OCI-LY7 (cell line): ENCODE measurements at regions not wholly inside any gene's neighbourhood (a gene's known extent, or its start where the extent isn't known, plus 50 kb on each side); places are given as distances from the start of the nearest gene placed in this dataset.

Source experiments
- BruUV-seq: library from RNA; stranded (reverse); fragments of 400-500 nt; replicated peaks from 2 replicates; lab custom pipeline; 2021; lab: Mats Ljungman, UMichigan
- CTCF ChIA-PET: fragments of 300-600 bp; sonication (Branson Sonifier 250); formaldehyde crosslinking; loops from one replicate; lab custom pipeline; 2022; ENCODE audit warnings: antibody characterized with exemption; ENCODE audit not compliant: unreplicated experiment; lab: Charles Lee
- POLR2A ChIA-PET: fragments of 300-600 bp; sonication (Branson Sonifier 250); formaldehyde crosslinking; loops from one replicate; lab custom pipeline; 2022; ENCODE audit warnings: antibody characterized with exemption; lab: Charles Lee
- DNase-seq: peaks from one replicate; pipeline ENCODE4 v3.0.0-alpha.2; 2015; ENCODE audit warnings: low spot score
- H2AFZ ChIP-seq: fragments of 200-600 bp; sonication (generic), shearing (Covaris generic); 2 replicates; pipeline ENCODE4 v1.6.1; 2014; ENCODE audit warnings: mild to moderate bottlenecking, antibody characterized with exemption, low read length, moderate library complexity
- H3K27ac ChIP-seq: fragments of 200-600 bp; sonication (generic); 2 replicates; pipeline ENCODE4 v1.5.1; 2014; ENCODE audit warnings: mixed run types, low read depth, mild to moderate bottlenecking, moderate library complexity, low read length, inconsistent platforms; ENCODE audit not compliant: poor library complexity, severe bottlenecking
- H3K36me3 ChIP-seq: fragments of 200-600 bp; sonication (generic); 2 replicates; pipeline ENCODE4 v1.6.1; 2014; ENCODE audit warnings: mild to moderate bottlenecking, antibody characterized with exemption, low read length, moderate library complexity, mixed read lengths; ENCODE audit not compliant: insufficient read depth
- H3K4me1 ChIP-seq: fragments of 200-600 bp; sonication (generic); 2 replicates; pipeline ENCODE4 v1.5.1; 2014; ENCODE audit warnings: mild to moderate bottlenecking, low read length; ENCODE audit not compliant: insufficient read depth, poor library complexity, severe bottlenecking
- H3K4me2 ChIP-seq: fragments of 200-600 bp; sonication (generic); 2 replicates; pipeline ENCODE4 v1.6.1; 2014; ENCODE audit warnings: mild to moderate bottlenecking, low read length
- H3K4me3 ChIP-seq: fragments of 200-600 bp; sonication (generic); 2 replicates; pipeline ENCODE4 v1.5.1; 2014; ENCODE audit warnings: mild to moderate bottlenecking, low read depth, low read length; ENCODE audit not compliant: poor library complexity, severe bottlenecking
- H3K79me2 ChIP-seq: fragments of 200-600 bp; sonication (generic); 2 replicates; pipeline ENCODE4 v1.6.1; 2016; ENCODE audit warnings: low read depth, mild to moderate bottlenecking, low read length, moderate library complexity, mixed read lengths; ENCODE audit not compliant: insufficient read depth
- H3K9me2 ChIP-seq: fragments of 200-600 bp; sonication (generic); 2 replicates; pipeline ENCODE4 v1.6.1; 2016; ENCODE audit warnings: mild to moderate bottlenecking, low read length, mixed read lengths; ENCODE audit not compliant: insufficient read depth
- H3K9me3 ChIP-seq: fragments of 200-600 bp; sonication (generic); 2 replicates; pipeline ENCODE4 v1.6.1; 2014; ENCODE audit warnings: mild to moderate bottlenecking, mixed run types, low read length, mixed read lengths
- H4K20me1 ChIP-seq: fragments of 200-600 bp; sonication (generic); 2 replicates; pipeline ENCODE4 v1.6.1; 2014; ENCODE audit warnings: mild to moderate bottlenecking, antibody characterized with exemption, low read length, moderate library complexity, mixed read lengths; ENCODE audit not compliant: insufficient read depth
- EZH2phosphoT487 ChIP-seq: fragments of 200-600 bp; sonication (generic); IDR thresholded peaks from 2 replicates; pipeline ENCODE4 v1.6.1; 2018; ENCODE audit warnings: low read depth, borderline replicate concordance, mild to moderate bottlenecking, mixed run types, antibody characterized with exemption, low read length, moderate library complexity, mixed read lengths
- intact Hi-C: fragments of 100-400 bp; cut with micrococcal nuclease; formaldehyde crosslinking; loops from one replicate; pipeline ENCODE4 v1.10.0; 2022; ENCODE audit not compliant: unreplicated experiment
- TF ChIP-seq, protein P1 (sequence below): fragments of 200-600 bp; sonication (generic); conservative IDR thresholded peaks from 2 replicates; pipeline ENCODE4 v1.5.1; 2014; ENCODE audit warnings: mild to moderate bottlenecking, antibody characterized with exemption, low read length, moderate library complexity, mixed read lengths

DNA sequence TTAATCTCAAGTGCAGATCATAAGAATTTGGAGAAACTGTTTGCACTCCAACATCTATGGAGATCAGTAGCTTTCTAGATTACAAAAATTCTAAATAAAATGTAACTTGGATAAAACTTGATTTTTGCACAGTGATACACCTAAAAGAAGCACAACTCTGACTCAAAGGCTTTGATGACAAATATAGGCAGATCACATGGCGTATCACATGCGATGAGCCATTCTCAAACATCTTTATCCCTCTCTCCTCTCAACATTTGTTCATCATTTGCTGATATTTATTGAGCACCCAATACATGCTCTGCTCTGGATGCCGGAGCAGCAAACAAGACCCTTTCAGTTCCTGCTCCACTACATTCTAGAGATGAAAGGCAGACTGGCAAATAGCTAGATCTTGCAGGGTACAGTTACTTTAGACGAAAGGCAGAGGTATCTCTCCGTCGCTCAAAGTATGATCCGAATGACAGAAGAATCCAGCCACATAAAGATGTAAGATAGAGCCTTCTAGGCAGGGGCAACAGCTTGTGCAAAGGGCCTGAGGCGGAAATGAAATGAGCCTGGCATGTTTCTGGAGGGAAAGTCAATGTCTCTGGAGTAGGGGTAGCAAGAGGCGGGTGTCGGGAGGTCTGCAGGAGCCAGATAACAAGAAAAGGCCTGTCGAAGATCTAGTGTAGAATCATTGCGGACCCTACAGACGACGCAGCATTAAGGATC lies 145.8 kb upstream of the ERRFI1 start:
- Histone ChIP-seq H4K20me1 (no peaks in the 10 kb centered on the region), H3K9me3 (no peaks in the 10 kb centered on the region), H3K4me2 (no peak overlapping the region), H2AFZ (no peak overlapping the region), H3K4me3 (no peak overlapping the region), H3K9me2 (no peaks in the 10 kb centered on the region), H3K4me1 (no peaks in the 10 kb centered on the region), H3K27ac (no peak overlapping the region), H3K79me2 (no peaks in the 10 kb centered on the region), H3K36me3 (no peaks in the 10 kb centered on the region)
- ChIA-PET POLR2A (interaction anchor here (0.7 kb wide), 3 partner anchors 89 to 544 kb away, joined by 3 to 5 read pairs (median 3); no protein-coding TSS in a partner anchor), CTCF (no interaction called here)
- no TSS peak for BruUV-seq
- no peak for DNase-seq
- intact Hi-C loops = no loop called here
- TF ChIP-seq, protein P1, sequence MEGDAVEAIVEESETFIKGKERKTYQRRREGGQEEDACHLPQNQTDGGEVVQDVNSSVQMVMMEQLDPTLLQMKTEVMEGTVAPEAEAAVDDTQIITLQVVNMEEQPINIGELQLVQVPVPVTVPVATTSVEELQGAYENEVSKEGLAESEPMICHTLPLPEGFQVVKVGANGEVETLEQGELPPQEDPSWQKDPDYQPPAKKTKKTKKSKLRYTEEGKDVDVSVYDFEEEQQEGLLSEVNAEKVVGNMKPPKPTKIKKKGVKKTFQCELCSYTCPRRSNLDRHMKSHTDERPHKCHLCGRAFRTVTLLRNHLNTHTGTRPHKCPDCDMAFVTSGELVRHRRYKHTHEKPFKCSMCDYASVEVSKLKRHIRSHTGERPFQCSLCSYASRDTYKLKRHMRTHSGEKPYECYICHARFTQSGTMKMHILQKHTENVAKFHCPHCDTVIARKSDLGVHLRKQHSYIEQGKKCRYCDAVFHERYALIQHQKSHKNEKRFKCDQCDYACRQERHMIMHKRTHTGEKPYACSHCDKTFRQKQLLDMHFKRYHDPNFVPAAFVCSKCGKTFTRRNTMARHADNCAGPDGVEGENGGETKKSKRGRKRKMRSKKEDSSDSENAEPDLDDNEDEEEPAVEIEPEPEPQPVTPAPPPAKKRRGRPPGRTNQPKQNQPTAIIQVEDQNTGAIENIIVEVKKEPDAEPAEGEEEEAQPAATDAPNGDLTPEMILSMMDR = no peak
- TF ChIP-seq EZH2phosphoT487 = no peak

DNA sequence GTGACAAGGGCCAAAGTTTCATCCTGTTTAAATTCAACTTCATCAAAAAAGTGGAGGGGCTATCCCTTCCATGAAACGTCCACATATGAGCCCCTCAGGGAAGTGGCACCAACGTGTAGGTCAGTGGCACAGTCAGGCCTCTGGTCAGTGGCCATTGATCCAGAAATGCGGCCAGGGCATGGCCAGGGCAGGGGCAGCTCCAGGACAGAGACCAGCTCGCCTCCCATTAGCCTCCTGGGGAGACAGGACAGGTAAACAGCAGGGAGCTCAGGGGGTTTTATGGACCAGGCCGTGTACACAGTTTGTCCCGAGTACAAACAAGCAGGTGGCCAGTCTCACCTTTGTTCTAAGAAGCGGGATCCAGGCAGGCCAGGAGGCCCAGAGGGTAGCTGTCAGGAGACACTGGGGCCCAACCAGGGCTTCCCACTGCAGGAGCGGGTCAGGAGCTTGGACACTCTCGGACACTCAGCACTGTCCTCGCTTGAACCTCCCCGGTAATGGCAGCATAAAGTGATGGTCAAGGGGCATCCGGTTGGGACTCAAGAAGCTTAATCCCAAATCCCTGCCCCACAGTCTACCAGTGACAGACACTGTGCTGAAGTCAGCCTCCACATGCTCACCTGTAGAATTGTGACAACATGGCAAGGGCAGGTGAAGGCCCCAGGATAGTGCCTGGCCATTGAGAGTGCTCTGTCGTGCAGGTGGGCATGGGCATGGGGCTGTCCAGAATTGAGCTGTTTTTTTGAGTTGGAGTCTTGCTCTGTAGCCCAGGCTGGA lies 144.1 kb upstream of the ERRFI1 start:
- TF ChIP-seq, protein P1 = no peak
- no peak for TF ChIP-seq EZH2phosphoT487
- Histone ChIP-seq H3K4me1 (no peaks in the 10 kb centered on the region), H4K20me1 (no peaks in the 10 kb centered on the region), H3K27ac (no peak overlapping the region), H3K9me3 (no peaks in the 10 kb centered on the region), H3K4me2 (no peak overlapping the region), H3K79me2 (no peaks in the 10 kb centered on the region), H3K36me3 (no peaks in the 10 kb centered on the region), H3K9me2 (no peaks in the 10 kb centered on the region), H3K4me3 (no peak overlapping the region), H2AFZ (no peak overlapping the region)
- intact Hi-C loops = no loop called here
- ChIA-PET CTCF (no interaction called here), POLR2A (no interaction called here)
- BruUV-seq = no TSS peak
- no peak for DNase-seq
